GM18861 (cell line): ENCODE measurements at regions not wholly inside any gene's neighbourhood (a gene's known extent, or its start where the extent isn't known, plus 50 kb on each side); places are given as distances from the start of the nearest gene placed in this dataset.
"Not testable (repeated sequence)": the region's sequence is repeated elsewhere in the genome, so short reads cannot be mapped to it uniquely, and the experiment has no call there.

Experiments
- ATAC-seq: cut with Tn5 transposase; IDR thresholded peaks from one replicate; pipeline ENCODE4 v1.9.1; 2021; ENCODE audit not compliant: unreplicated experiment

- no peak for ATAC-seq
These were observed 78.0 kb downstream of the SEC16B start for GRCh38 chr1:177891809-177892208.

- no peak for ATAC-seq
These were observed 79.4 kb downstream of the SEC16B start for GRCh38 chr1:177890479-177890878.

- no peak for ATAC-seq
These were observed 85.3 kb downstream of the SEC16B start for GRCh38 chr1:177884479-177885021.

- ATAC-seq: no peak
These were observed 86.3 kb downstream of the SEC16B start for GRCh38 chr1:177883581-177883980.

- no peak for ATAC-seq
These were observed 89.4 kb downstream of the SEC16B start for GRCh38 chr1:177880339-177880891.

GRCh38 chr1:177877086-177877485 lies 92.8 kb downstream of the SEC16B start:
- no peak for ATAC-seq

GRCh38 chr1:177873238-177873637 lies 96.6 kb downstream of the SEC16B start:
- ATAC-seq: no peak

GRCh38 chr1:177872308-177872900 lies 97.5 kb downstream of the SEC16B start:
- no peak for ATAC-seq

- ATAC-seq: no peak
These were observed 98.1 kb downstream of the SEC16B start for GRCh38 chr1:177871613-177872307.

GRCh38 chr1:177869586-177869985 lies 100.3 kb downstream of the SEC16B start:
- ATAC-seq: no peak

- not testable (repeated sequence) for ATAC-seq
These were observed 100.8 kb downstream of the SEC16B start for GRCh38 chr1:177869011-177869410.

- no peak for ATAC-seq
These were observed 104.1 kb downstream of the SEC16B start for GRCh38 chr1:177865807-177866206.

- no peak for ATAC-seq
These were observed 105.1 kb downstream of the SEC16B start for GRCh38 chr1:177864538-177865305.

- no peak for ATAC-seq
These were observed 106.1 kb downstream of the SEC16B start for GRCh38 chr1:177863796-177864195.

- ATAC-seq: no peak
These were observed 106.9 kb downstream of the SEC16B start for GRCh38 chr1:177862916-177863315.

- ATAC-seq: no peak
These were observed 110.3 kb downstream of the SEC16B start for GRCh38 chr1:177859572-177859971.

- ATAC-seq: no peak
These were observed 111.5 kb downstream of the SEC16B start for GRCh38 chr1:177858332-177858821.

GRCh38 chr1:177857285-177857684 lies 112.6 kb downstream of the SEC16B start:
- no peak for ATAC-seq

- ATAC-seq: no peak
These were observed 114.9 kb downstream of the SEC16B start for GRCh38 chr1:177854951-177855350.

GRCh38 chr1:177849579-177850290 lies 120.1 kb downstream of the SEC16B start:
- ATAC-seq: no peak

GRCh38 chr1:177849130-177849529 lies 120.7 kb downstream of the SEC16B start:
- ATAC-seq: no peak
